Prostate gland (tissue), 2 donors: ENCODE measurements at regions not wholly inside any gene's neighbourhood (a gene's known extent, or its start where the extent isn't known, plus 50 kb on each side); places are given as distances from the start of the nearest gene placed in this dataset.

ENCODE experiments used
- DNase-seq: peaks from one replicate; pipeline ENCODE4 v3.0.0-alpha.2; 2019; ENCODE audit warnings: low spot score
- H3K27ac ChIP-seq, 2 donors: fragments of 200-600 bp; sonication (generic); 2 replicates each; pipeline ENCODE4 v1.5.1; 2017 to 2019
- H3K27me3 ChIP-seq: fragments of 200-600 bp; sonication (generic); replicated peaks from 2 replicates; pipeline ENCODE4 v1.5.1; 2019; ENCODE audit not compliant: insufficient read depth
- H3K36me3 ChIP-seq, 2 donors: fragments of 200-600 bp; sonication (generic); 1 replicate in 1 of 2; 2 replicates in 1 of 2; pipeline versions ENCODE4 v1.5.1 to v1.8.1; 2017 to 2019
- H3K4me1 ChIP-seq: fragments of 200-600 bp; sonication (generic); replicated peaks from 2 replicates; pipeline ENCODE4 v1.5.1; 2019
- H3K4me3 ChIP-seq, 2 donors: fragments of 200-600 bp; sonication (generic); 2 replicates each; pipeline ENCODE4 v1.5.1; 2017 to 2019
- H3K9me3 ChIP-seq: fragments of 200-600 bp; sonication (generic); 2 replicates; pipeline ENCODE4 v1.5.1; 2017
- POLR2A ChIP-seq: fragments of 450-650 bp; IDR thresholded peaks from one replicate; pipeline ENCODE4 v1.6.1; 2016; ENCODE audit warnings: antibody characterized with exemption, mild to moderate bottlenecking
- POLR2AphosphoS5 ChIP-seq: sonication (generic); formaldehyde crosslinking; IDR thresholded peaks from one replicate; pipeline ENCODE4 v1.6.1; 2017; ENCODE audit warnings: antibody characterized with exemption
- WGBS: methylation state at CpG from one replicate; pipeline ENCODE4 v1.1.5; 2018; 5-methylcytosine and 5-hydroxymethylcytosine counted together
- intact Hi-C: fragments of 100-400 bp; cut with DNase I; formaldehyde crosslinking; loops from one replicate; pipeline ENCODE4 v1.14.2; 2022
- TF ChIP-seq, protein P1 (sequence below), 4 experiments: fragments of 200-600 bp in 2 of 4; fragments of 450-650 bp in 2 of 4; sonication (generic) in 2 of 4; IDR thresholded peaks; 1 replicate in 3 of 4; 2 replicates in 1 of 4; pipeline ENCODE4 v1.5.1; 2016 to 2019; ENCODE audit warnings: antibody characterized with exemption in 4 of 4, mild to moderate bottlenecking in 2 of 4, moderate library complexity in 2 of 4

DNA sequence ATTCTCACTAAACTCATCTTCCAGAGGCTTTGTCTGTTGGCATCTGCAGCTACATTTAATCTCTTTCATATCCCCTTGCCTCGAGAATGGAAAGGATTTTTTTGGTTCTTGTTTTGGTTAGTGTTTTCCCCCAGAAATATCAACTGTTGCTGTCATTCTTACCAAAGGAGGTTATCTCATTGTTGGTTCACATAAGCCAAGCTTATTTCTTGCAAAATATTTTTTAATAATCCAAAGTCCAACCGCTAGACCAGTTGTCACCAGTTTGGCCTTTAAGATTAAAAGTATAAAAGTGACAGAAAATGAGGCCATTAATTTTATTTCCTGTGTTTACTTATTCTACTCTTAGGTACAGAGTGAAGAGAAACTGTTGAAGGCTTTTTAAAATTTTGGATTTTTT is 66.5 kb upstream of the PROX1 start:
- Histone ChIP-seq H3K27ac (no peak overlapping the region), H3K36me3 (no peaks in the 10 kb centered on the region), H3K27me3 (no peaks in the 10 kb centered on the region), H3K4me3 (no peak overlapping the region), H3K9me3 (no peaks in the 10 kb centered on the region), H3K4me1 (no peaks in the 10 kb centered on the region)
- intact Hi-C loops: no loop called here
- 38% methylated on average over 2 of the region's 2 CpGs for WGBS
- TF ChIP-seq POLR2AphosphoS5: no peak
- TF ChIP-seq, protein P1, sequence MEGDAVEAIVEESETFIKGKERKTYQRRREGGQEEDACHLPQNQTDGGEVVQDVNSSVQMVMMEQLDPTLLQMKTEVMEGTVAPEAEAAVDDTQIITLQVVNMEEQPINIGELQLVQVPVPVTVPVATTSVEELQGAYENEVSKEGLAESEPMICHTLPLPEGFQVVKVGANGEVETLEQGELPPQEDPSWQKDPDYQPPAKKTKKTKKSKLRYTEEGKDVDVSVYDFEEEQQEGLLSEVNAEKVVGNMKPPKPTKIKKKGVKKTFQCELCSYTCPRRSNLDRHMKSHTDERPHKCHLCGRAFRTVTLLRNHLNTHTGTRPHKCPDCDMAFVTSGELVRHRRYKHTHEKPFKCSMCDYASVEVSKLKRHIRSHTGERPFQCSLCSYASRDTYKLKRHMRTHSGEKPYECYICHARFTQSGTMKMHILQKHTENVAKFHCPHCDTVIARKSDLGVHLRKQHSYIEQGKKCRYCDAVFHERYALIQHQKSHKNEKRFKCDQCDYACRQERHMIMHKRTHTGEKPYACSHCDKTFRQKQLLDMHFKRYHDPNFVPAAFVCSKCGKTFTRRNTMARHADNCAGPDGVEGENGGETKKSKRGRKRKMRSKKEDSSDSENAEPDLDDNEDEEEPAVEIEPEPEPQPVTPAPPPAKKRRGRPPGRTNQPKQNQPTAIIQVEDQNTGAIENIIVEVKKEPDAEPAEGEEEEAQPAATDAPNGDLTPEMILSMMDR (IDR thresholded peaks at IDR 0.05): no peak
- TF ChIP-seq POLR2A: no peak
- DNase-seq: no peak

DNA sequence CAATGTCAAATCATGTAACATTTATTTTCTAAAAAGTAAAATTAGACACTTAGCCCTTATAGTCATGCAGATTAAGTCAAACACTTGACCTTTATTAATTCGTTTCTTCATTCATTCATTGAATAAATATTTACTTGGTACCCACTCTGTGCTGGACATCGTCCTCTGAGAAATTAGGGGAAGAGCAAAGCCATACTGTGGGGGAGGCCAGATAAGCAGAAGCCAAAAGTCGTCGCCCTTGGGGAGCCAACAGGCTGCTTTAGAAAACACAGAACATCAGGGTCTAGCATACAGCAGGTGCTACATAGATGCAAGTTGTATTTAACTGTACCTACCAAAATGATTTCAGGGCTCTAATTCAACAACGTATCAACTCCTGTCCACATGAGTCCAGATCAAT is 66.1 kb upstream of the PROX1 start:
- H3K9me3 ChIP-seq: no peaks in the 10 kb centered on the region

DNA sequence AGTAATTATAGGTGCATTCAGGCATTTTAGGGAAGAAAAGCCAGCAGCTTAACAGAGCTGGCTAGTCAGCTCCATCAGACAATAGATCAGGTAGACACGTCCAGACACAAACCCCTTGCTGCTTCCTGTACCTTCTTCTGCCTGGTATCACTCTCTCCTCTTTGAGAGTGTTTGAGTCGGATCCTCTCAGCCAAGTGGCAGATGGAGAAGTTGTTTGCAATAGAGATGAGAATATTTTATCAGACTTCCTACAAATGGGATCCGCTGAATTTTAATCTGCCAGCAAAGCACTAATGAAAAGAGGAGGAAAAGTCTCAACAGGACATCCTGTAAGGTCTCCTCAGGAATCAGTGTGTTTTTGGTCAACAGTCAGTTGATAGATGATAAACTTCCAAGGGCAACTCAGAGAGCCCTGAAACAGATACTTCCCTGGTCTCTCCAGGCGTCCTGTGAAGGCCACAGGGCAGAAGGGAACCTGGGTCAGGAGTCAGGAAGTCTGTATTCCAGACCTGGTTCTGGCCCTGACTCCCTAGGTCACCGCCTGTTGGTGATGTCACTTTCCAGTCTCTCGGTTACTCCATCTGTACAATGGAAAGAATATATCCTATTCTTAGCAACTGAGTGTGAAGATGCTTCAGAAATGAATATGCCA is 62.1 kb upstream of the PROX1 start:
- Histone ChIP-seq H3K4me1 (no peaks in the 10 kb centered on the region), H3K36me3 (no peaks in the 10 kb centered on the region), H3K9me3 (no peaks in the 10 kb centered on the region), H3K4me3 (no peak overlapping the region), H3K27me3 (no peaks in the 10 kb centered on the region), H3K27ac (no peak overlapping the region)
- 61% methylated on average over 6 of the region's 6 CpGs for WGBS
- DNase-seq: no peak
- intact Hi-C loops: no loop called here
- TF ChIP-seq POLR2A: no peak
- TF ChIP-seq POLR2AphosphoS5: no peak
- TF ChIP-seq, protein P1 (IDR thresholded peaks at IDR 0.05): no peak

More for the DNA sequence above, 66.1 kb upstream of the PROX1 start:
- DNase-seq: no peak
- TF ChIP-seq, protein P1 (IDR thresholded peaks at IDR 0.05): no peak
- TF ChIP-seq POLR2AphosphoS5: no peak
- TF ChIP-seq POLR2A: no peak
- no peaks in the 10 kb centered on the region for H3K4me1 ChIP-seq
- 69% methylated on average over 5 of the region's 5 CpGs for WGBS
- H3K4me3 ChIP-seq: no peak overlapping the region
- intact Hi-C loops: no loop called here
- H3K36me3 ChIP-seq: no peaks in the 10 kb centered on the region
- H3K27me3 ChIP-seq: no peaks in the 10 kb centered on the region
- H3K27ac ChIP-seq: no peak overlapping the region

DNA sequence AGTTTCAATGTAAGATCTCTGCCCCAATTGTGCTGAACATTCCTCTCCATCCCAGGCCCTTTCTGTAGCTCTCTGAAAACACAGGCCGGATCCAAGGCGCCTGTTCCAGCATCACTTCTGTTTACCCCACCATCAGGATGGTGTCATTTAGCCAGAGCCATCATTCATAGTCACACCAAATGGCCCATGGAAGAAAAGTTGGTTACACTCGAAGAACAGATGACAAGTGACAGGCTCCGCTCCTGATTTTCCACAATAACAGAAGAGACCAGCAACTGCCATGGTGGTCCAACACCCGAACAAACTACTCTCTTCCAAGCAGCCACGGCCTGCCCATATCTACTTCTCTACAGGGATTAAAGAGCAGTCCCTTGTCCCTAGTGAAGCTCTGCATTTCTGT is 59.9 kb upstream of the PROX1 start:
- Histone ChIP-seq H3K9me3 (no peaks in the 10 kb centered on the region), H3K27ac (no peak overlapping the region), H3K4me3 (no peak overlapping the region), H3K27me3 (no peaks in the 10 kb centered on the region), H3K4me1 (no peaks in the 10 kb centered on the region), H3K36me3 (no peaks in the 10 kb centered on the region)
- no peak for DNase-seq
- 92% methylated on average over 6 of the region's 6 CpGs for WGBS
- TF ChIP-seq POLR2AphosphoS5: no peak
- TF ChIP-seq, protein P1 (IDR thresholded peaks at IDR 0.05): no peak
- no peak for TF ChIP-seq POLR2A
- intact Hi-C loops: no loop called here

DNA sequence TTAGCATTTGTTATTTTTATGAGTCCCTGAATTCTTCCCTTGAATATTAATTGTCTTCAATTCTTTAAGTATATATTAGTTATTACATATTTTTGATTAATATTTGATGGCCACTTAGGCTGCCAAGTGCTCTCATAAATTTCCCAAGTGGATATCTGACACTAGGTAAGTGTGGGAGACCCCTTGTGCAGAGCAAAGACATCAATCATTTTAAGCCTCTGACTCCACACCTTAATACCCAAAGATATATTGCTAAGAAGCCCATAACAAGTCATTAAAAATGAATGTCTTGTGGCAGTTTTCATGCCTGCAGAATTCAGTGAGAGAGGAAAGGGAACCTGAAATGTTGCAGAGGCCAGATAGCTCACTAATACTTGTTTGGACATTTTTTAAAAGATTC is 58.4 kb upstream of the PROX1 start:
- TF ChIP-seq POLR2AphosphoS5: no peak
- TF ChIP-seq, protein P1 (IDR thresholded peaks at IDR 0.05): no peak
- no peak for TF ChIP-seq POLR2A
- intact Hi-C loops: no loop called here
- H3K27me3 ChIP-seq: no peaks in the 10 kb centered on the region
- H3K4me1 ChIP-seq: no peaks in the 10 kb centered on the region
- H3K4me3 ChIP-seq: no peak overlapping the region
- H3K27ac ChIP-seq: no peak overlapping the region
- no peaks in the 10 kb centered on the region for H3K9me3 ChIP-seq
- no peaks in the 10 kb centered on the region for H3K36me3 ChIP-seq
- no peak for DNase-seq
